Stimulated activated CD8-positive, alpha-beta memory T cell treated with anti-CD3 and anti-CD28 coated beads, Interleukin-12 subunit alpha, Interleukin-12 subunit beta, amount 100 ng/mL, for 4 hours (primary cell): ENCODE measurements at regions not wholly inside any gene's neighbourhood (a gene's known extent, or its start where the extent isn't known, plus 50 kb on each side); places are given as distances from the start of the nearest gene placed in this dataset.

Experiments used
- DNase-seq: peaks from one replicate; pipeline ENCODE4 v3.0.0-alpha.2; 2020; ENCODE audit warnings: low read depth

DNA sequence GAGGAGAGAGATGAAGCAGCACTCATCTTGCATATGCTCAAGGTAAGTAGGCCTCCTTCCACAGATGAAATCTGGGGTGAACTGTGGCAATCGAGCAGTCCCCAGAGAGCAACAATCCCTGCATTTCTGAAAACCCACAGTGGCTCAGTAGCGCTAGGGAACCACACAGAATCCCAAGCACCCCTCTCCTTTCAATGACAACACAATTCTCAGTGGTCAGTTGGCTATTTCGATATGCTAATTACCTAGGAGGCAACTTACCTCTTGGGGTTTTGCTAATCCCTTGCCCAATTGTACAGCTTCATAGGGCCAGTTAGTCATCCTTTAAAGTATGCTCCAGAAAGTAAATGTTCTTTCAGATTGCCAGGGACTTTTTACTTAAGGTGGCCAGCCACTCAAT is 1035.7 kb downstream of the BCL11B start:
- no peak for DNase-seq

DNA sequence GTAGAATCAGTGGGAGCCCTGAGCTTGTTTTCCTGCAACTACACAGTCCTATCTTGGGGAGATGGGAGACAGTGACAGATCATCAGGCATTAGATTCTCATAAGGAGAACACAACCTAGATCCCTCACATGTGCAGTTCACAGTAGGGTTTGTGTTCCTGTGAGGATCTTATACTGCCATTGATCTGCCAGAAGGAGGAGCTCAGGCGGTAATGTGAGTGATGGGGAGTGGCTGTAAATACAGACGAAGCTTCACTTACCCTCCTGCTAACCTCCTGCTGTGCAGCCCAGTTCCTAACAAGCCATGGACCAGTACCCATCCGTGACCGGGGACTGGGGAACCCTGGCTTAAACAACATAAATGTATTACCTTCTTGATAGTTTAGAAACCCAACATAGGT is 1034.1 kb downstream of the BCL11B start:
- no peak for DNase-seq

DNA sequence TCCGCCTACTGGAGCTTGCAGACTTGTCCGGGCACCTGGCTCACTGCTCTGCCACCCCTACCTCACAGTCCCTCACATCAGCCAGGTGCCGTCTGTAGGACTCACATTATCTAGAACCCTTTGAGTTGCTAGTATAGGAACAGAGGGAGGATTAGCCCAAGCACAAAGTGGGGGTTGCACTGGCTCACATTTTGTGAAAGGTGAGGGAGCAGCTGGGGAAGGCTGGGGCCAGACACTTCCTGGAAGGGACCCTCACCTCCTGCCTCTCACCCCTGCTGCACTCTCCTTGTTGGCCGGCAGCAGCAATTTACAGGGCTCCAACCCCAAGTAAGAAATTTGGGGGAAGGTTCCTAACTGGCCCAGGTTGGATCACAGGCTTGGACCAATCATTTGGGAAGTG is 1031.6 kb downstream of the BCL11B start:
- no peak for DNase-seq

DNA sequence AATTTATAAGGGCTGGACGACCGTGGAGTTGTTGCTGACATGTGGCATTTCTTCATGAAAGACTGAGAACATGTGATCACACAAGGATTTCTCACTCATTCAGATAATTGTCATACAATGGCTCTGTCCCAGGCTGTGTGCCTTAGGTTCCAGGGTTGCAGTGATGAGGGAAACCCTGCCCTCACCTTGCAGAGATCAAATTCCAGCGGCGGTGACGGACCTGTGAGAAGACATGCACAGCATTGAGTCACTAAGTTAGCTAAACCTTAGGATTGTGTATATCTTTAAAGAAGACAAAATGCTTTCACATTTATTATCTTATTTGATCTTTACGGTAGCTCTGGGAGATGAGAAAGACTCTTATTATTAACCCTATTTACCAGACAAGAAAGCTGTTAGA is 1029.1 kb downstream of the BCL11B start:
- no peak for DNase-seq

DNA sequence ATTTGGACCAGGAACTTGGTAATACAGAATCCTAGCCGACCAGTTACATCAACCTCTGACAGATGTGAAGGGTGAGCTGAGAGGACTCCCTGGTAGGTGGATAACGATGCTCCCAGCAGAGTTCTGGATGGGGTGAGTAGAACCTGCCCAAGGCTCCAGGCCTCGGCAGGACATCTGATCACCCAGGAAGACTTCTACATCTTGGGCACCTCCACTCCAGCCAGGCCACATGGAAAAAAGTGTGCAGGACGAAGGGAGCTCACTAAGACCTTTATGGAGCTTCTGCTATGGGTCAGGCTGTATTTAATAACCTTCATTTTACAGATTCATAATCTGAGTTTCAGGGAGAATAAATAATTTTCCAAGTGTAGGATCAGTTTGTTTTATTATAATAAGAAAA is 1028.7 kb downstream of the BCL11B start:
- DNase-seq: no peak

DNA sequence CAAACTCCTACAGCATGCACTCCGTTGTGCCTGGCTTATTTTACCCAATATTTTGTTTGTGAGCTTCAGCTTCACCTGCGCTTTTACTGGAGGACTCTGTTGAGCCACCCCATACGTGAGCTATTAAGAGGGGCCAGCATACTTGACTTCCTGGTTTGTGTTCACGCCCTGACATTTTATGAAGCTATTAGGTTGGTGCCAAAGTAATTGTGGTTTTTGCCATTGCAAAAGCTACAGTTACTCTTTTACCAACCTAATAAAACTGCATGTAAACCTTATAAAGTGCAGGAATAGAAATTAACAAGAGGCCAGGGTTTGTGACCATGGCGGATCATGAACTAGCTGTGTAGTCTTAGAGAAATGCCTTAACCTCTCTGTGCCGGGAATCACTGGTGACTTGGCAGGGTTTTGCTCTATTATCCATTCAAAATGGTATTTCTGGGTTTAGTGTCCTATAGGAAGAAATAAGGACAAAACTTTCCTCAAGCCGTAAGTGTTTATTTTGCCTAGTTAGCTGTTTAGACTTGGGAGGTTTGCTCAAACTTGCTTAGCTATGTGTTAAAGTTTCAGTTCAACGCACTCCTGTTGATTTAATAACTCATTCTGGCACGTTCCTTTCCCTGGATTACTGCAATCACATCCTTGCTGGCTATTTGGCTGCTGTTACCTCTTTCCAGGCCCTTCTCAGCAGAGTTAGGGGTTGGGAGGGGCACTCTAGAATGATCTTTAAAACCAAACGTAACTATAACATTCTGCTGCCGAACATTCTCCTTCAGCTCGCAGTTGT is 1027.6 kb downstream of the BCL11B start:
- DNase-seq: no peak

DNA sequence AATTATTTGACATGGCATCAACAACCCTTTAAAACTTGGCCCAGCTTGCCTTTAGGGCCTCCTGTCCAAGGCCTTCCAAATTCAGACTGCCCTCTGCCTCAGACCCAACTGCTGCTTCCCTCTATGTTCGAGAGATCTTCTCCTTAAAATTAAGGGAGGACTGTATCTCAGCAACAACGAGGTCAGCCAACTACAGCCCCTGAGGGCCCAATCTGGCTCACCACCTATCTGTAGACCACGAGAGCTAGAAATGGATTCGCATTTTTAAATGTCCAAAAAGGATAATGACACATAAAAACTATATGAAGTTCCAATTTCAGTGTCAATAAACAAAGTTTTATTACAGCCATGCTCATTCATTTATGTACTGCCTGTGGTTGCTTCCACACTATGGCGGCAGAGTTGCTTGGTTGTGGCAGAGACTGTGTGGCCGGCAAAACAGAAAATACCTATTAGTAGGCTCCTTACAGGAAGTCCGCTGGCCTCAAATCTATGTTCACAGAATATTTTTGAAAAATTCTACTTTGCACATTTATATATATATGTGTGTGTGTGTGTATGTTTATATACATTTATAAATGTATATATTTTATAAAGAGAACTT is 1026.9 kb downstream of the BCL11B start:
- no peak for DNase-seq

DNA sequence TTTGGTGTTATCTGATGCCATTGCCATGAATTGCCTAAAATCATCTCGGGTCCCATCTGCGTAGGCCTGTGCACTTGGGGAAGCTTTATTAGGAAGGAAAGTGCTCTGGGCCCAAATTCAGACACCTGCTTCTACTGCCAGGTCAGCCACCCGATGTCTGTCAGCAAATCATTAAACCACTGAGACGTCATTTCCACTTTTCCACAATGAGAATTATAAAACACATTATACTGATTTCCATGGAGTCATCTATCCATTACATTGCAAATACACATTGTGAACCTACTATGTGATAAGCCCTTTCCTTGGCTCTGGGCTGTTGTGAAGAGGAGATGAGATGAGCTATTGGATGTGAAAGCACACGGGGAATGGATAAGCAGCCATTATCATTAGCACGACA is 1022.9 kb downstream of the BCL11B start:
- no peak for DNase-seq

DNA sequence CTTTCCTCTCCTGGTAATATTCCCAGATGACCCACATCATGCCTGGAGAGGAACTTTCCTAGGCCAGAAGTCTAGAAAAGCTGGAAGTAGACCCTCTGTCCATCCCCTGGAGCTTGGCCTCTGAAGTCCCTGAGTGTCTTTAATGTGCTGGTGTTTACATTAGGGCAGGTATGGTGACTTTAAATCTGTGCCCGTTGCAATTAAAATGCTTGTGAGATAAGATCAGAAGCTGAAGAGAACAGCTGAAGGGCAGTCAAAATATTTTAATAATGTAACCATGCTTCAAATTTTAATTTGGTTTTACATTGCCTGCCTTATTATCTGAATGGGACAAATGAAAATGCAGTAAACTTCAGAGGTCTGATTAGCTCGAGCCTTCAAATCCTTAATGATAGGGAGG is 1022.5 kb downstream of the BCL11B start:
- no peak for DNase-seq

DNA sequence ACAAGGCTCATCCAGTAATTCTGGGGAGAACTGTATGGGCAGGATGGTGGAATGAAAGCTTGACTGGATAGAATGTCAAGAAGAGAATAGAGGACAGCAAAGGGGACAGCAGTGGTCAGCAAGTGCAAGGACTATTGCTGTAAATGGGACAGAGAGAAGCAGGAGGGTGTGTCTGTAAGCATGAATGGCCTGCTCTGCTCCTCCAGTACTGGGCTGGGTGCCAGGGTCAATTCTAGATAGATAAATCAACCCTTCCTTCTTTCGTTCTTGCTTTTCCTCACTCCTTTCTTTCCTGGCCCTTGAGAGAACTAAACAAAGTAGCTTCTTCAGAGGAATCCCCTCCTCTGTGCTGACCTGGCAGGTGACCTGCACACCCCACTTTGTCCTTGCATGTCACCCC is 1019.2 kb downstream of the BCL11B start:
- DNase-seq: no peak

DNA sequence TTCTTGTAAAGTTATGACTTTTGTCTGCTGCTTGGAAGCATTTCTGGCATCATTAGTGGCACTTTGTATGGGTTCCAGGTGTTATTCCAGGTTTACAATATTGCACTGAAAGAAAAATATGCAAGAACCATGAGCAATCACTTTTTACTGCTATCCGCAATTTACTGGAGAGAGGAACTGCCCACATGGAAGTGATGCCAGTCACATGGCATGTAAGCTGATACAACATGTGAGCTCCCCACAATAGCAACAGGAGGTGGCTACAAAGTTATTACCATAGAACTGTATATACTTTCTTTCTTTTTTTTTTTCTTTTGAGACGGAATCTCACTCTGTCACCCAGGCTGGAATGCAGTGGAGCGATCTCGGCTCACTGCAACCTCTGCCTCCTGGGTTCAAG is 1012.1 kb downstream of the BCL11B start:
- DNase-seq: no peak

DNA sequence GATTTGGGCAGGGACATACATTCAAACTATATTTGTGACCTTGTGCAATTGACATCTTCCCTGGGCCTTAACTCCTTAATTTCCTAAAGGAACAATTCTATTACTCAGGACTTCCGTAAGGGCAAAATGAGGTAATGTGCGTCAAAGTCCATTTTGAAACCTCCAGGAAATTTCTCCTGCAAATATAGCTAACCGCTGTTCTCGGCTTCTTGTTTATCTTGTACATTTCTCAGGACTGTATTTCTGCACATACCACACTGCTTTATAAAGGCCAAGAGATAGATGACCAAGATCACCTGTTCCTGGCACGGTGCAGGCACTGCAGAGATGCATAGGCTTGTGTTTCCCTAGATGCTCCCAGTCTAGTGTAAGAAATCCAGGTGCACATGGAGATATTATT is 1009.4 kb downstream of the BCL11B start:
- no peak for DNase-seq

DNA sequence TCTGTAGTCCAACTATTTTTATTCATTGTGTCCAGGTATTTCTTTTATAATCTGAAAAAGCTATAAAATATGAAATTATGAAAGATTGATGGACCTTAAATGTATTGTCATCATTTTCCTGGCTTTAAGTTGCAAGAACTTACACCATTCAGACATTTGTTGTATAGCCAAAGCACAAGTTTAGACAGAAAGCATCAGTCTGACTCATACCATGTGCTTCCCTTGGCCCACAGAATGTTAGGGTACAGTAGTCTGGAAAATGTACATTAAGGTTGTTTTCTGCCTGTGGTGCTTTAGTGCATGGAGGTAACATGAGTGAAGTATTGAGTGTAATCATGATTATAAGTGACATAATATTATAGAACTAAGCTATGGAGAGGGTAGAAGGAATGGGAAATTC is 1002.5 kb downstream of the BCL11B start:
- no peak for DNase-seq

DNA sequence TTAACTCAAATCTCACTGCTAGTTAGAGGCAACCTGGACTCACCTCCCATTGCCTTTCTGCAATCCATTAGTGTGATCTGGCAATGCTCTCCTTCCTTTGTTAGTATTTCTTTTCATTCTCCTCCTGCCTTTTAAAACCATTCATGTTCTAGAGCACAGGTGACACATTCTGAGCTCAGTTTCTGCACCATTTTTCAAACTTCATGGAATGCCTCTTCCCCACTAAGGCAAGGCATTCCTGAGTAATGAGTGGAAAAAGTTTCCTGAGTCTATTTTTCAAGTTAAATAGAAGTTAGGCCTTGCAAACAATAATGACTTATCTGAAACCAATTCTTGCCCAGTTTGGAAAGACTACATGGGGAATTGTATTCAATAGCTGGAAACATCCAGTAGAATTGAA is 1001.8 kb downstream of the BCL11B start:
- DNase-seq: no peak

DNA sequence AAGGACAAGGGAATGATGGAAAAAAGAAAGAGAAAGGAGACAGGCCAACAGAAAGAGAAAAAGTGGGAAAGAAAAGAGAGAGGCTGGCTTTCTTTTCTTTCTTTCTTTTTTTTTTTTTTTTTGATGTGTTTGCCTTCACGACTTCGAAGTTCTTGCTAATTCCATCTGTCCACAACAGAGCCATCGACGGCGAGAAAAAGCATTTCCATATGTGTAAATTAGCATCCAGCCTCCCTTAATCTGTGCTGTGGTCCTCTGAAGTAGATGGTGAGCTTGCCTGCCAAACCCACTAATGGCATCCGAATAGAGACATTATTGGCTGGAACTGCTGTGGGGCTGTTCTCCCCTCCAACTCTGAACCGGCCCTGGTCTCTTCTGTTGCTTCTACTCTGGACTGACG is 997.4 kb downstream of the BCL11B start:
- no peak for DNase-seq

DNA sequence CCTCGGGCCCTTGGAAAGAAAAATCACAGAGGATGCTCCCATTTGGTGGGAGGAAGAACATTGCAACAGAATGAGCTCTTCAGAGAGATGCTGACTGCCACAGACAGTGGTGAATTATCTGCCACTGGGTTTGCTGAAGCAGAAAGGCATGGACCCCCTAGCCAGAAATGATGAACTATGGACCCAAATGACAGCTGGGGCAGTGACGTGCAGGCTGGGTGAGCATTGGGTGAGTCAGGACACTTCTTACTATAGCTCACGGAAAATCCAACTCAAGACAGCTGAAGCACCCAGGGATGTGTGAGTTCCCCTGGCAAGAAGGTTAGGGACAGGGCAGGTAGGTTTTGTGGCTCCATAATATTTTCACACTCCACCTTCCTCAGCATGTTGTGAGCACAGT is 993.2 kb downstream of the BCL11B start:
- DNase-seq: no peak

DNA sequence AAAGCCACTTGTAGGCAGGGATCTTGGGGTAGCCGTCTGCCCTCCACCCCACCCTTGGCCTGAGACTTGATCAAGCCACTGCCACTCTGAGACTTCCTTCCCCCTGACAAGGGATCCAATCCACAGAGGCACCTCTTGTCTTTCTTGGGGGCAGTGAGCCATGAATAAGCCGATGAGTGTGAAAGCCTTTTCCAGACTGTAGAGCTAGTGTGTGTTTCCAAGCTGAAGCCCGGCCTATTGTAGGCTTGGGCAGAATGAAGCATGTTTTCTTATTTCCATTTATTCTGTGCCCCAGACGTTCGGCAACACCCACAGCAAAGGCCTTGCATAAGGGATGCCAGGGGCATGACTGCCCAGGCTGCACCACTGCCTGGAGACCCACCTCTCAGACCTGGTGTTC is 991.6 kb downstream of the BCL11B start:
- no peak for DNase-seq

DNA sequence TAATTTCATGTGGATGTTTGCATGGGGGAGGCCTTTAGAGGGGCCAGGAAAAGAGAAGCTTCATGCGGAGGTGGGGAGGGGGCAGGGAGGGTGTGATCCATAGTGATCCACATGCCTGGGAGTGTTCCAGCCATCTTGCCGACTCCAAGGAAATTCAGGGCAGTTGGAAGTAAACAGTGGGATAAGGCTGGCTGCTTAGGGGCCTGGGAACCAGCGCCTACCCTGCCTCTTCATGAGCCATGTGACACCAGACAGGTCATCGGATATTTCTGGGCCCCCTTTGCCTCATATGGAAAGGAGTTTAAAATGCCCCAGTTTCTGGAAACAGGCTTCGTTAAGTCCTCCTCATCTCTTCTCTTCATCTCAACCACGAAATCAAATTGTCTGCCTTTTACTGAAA is 983.2 kb downstream of the BCL11B start:
- DNase-seq: no peak

DNA sequence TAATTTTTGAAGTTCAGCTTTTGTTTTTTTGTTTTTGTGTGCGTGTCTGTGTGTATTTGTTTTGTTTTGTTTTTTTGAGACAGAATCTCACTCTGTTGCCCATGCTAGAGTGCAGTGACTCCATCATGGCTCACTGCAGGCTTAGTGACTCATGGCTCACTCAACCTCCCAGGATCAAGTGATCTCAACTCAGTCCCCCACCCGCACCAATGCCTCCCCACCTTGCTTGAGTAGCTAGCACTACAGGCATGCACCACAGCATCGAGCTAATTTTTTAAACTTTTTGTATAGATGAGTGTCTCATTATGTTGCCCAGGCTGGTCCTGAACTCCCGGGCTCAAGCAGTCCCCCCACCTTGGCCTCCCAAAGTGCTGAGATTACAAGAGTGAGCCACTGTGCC is 981.4 kb downstream of the BCL11B start:
- DNase-seq: no peak

DNA sequence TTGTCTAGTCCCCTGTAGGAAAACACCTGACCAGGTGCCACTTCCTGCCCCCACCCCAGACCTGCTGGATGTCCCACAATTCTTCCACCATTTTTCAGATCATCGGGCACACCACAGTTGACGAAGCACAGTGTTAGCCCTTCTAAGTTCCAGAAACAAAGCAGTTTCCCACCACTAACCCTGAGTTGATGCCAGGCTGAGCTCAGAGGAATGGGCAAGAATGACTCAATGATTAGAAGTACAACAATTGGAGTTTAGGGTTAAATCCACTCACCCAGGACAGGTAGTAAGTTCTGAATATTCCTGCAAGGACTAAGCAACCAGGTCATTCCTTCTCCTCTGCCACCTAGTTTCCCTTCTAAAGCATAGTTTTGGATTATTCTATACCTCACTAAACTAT is 979.8 kb downstream of the BCL11B start:
- DNase-seq: no peak

DNA sequence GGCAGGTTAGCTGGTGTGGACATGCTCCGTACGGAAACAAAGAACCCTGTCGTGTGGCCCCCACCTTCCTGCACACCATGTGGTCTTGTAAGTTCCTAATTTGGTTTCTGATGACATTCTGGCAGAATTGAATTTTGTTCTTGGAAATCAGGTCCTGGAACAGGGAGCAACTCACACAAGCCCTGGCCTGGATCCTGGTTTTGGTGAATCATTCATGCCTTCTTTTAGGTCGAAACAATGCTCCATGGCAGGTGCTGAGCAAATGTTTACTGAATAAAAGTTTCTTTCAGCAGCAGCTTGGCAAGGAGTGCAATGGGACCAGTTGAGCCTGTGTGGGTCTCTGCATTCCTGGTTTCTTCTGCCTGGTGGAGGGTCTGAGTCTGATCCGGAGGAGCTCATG is 978.4 kb downstream of the BCL11B start:
- DNase-seq: no peak

DNA sequence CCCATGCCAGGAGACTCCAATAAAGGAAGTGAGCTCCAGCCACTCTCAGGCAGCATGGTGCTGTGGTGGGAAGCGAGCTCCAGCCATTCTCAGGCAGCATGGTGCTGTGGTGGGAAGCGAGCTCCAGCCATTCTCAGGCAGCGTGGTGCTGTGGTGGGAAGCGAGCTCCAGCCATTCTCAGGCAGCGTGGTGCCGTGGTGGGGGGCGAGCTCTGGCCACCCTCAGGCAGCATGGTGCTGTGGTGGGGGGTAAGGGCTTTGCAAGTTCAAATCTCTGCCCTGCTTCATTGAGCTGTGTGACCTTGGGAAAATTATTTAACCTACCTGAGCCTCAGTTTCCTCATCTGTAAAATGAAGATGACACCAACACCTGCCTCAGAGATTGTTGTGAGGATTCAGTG is 975.1 kb downstream of the BCL11B start:
- DNase-seq: no peak

DNA sequence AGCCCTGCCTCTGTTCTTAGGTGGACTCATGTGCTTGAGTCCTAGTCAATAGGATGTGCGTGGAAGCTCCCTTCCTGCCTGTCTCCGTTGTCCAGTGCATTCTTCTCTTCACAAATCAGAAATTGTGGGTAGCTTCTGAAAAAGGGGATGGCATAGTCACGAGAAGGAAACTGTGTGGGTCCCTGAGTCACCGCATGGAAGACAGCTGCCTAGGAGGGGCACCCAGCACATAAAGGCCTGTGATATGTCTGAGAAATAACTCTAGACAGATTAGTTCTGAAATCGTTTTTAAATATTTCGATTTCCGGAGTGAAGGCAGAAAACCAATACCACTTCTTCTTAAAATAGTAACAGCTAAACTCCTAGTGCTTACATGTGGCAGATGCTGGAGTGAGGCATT is 974.4 kb downstream of the BCL11B start:
- DNase-seq: no peak
